ENCODE measurements at regions not wholly inside any gene's neighbourhood (a gene's known extent, or its start where the extent isn't known, plus 50 kb on each side); places are given as distances from the start of the nearest gene placed in this dataset.
"Not testable (repeated sequence)": the region's sequence is repeated elsewhere in the genome, so short reads cannot be mapped to it uniquely, and the experiment has no call there.

DNA sequence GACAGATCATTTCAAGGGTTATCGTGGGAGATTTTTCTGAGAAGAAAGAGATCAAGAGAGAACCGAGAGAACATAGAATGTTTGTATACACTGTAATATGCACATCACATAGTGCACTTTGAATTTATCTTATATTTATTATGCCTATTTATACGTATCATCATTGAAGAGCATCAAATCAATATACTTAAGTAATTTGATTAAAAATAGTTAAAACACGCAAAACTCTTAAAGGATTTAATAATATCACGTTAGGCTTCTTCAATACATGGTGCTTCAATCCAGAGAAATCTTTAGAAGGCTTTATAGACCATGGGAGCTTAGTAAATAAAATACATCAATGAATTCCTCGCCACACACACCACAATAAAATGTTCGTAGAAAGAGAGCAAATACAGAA is 139.5 kb upstream of the C11orf58 start:
- DNase-seq (ENCODE audit: low spot score in 2 of 2) = no peak
- Histone ChIP-seq H3K27me3 (ENCODE audit: low read depth) (no peaks in the 10 kb centered on the region), H3K9me3 (no peaks in the 10 kb centered on the region), H3K36me3 (replicated peaks) (no peaks in the 10 kb centered on the region), H3K4me3 (no peak overlapping the region), H3K4me1 (peaks cover 11% of the 10 kb centered on the region)
- in situ Hi-C loops (cut with MboI; ENCODE audit: low sequenced_read_pairs) = no loop called here

- Histone ChIP-seq H3K9me3 (no peaks in the 10 kb centered on the region), H3K27me3 (ENCODE audit: low read depth) (no peaks in the 10 kb centered on the region), H3K4me3 (no peak overlapping the region), H3K36me3 (replicated peaks) (no peaks in the 10 kb centered on the region), H3K4me1 (peaks cover 16% of the 10 kb centered on the region)
- in situ Hi-C loops (cut with MboI; ENCODE audit: low sequenced_read_pairs) = no loop called here
- no peak for DNase-seq (ENCODE audit: low spot score in 2 of 2)
These were observed 140.4 kb upstream of the C11orf58 start for GRCh38 chr11:16598032-16598431.

GRCh38 chr11:16596231-16596630 is 142.2 kb upstream of the C11orf58 start:
- Histone ChIP-seq H3K36me3 (replicated peaks) (no peaks in the 10 kb centered on the region), H3K27me3 (ENCODE audit: low read depth) (no peaks in the 10 kb centered on the region), H3K4me1 (peaks cover 16% of the 10 kb centered on the region), H3K9me3 (no peaks in the 10 kb centered on the region), H3K4me3 (no peak overlapping the region)
- in situ Hi-C loops (cut with MboI; ENCODE audit: low sequenced_read_pairs) = no loop called here
- no peak for DNase-seq (ENCODE audit: low spot score in 2 of 2)

DNA sequence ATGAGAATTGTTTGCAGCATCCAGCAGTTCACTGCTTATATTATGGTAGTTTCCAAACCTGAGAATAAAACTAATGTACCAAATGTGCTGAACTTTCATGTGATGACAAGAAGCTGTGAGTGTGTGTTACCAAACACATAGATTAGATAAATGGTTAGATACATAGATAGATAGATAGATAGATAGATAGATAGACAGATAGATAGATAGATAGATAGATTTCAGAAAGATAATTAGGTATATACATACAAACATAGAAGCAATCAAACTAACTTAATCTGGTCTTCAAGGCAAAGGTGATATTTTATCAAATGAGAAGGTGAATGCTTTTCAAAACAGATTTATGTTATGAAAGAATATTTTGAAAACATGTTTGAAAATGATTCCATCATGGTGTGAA is 147.3 kb upstream of the C11orf58 start:
- in situ Hi-C loops (cut with MboI; ENCODE audit: low sequenced_read_pairs) = no loop called here
- Histone ChIP-seq H3K27me3 (ENCODE audit: low read depth) (no peaks in the 10 kb centered on the region), H3K36me3 (replicated peaks) (no peaks in the 10 kb centered on the region), H3K4me3 (no peak overlapping the region), H3K9me3 (no peaks in the 10 kb centered on the region), H3K4me1 (peaks cover 9% of the 10 kb centered on the region)
- no peak for DNase-seq (ENCODE audit: low spot score in 2 of 2)

DNA sequence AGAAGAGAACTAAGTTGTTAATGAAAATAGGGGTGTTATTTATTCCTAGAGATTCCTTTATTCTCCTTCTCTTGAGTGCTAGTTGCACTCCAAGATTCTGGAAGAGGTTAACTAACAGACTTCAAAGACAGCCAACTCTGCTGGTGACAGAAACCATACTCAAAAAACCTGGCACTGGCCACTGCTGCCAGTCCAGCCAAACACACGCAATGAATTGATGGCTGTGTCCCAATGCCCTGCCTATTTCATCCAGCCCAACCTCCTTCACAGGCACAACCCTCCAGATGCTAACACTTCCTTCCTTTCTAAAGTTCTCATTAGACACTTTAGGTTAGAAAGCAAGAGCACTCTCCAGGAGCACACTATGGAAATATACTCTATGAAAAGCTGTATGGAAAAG is 150.8 kb upstream of the C11orf58 start:
- in situ Hi-C loops (cut with MboI; ENCODE audit: low sequenced_read_pairs) = no loop called here

DNA sequence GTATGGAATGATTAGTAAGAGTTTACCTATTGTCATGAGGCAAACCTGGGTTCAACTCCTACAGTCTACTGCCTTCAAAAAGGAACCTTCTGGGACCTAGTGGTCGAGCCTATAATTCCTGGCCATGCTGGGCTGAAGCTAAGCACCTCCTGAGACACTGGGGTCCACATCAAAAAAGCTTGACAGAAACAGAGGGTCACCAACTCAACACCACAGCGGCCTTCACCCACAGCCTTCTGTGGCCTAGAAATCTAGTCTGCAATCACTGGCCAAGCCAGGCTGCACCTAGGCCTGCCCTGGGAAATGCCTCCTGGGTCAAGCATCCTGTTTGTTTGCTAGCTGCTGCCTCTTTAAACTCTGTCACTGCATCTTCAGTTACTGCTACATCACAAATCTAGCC is 153.9 kb upstream of the C11orf58 start:
- H3K27me3 ChIP-seq (ENCODE audit: low read depth) = no peaks in the 10 kb centered on the region
- DNase-seq (ENCODE audit: low spot score in 2 of 2) = no peak
- H3K4me3 ChIP-seq = no peak overlapping the region
- in situ Hi-C loops (cut with MboI; ENCODE audit: low sequenced_read_pairs) = no loop called here
- no peaks in the 10 kb centered on the region for H3K9me3 ChIP-seq
- H3K4me1 ChIP-seq = no peaks in the 10 kb centered on the region
- no peaks in the 10 kb centered on the region for H3K36me3 ChIP-seq (replicated peaks)

More for the DNA sequence above, 150.8 kb upstream of the C11orf58 start:
- Histone ChIP-seq H3K9me3 (no peaks in the 10 kb centered on the region), H3K36me3 (replicated peaks) (no peaks in the 10 kb centered on the region), H3K4me3 (no peak overlapping the region), H3K4me1 (no peaks in the 10 kb centered on the region), H3K27me3 (ENCODE audit: low read depth) (no peaks in the 10 kb centered on the region)
- no peak for DNase-seq (ENCODE audit: low spot score in 2 of 2)

DNA sequence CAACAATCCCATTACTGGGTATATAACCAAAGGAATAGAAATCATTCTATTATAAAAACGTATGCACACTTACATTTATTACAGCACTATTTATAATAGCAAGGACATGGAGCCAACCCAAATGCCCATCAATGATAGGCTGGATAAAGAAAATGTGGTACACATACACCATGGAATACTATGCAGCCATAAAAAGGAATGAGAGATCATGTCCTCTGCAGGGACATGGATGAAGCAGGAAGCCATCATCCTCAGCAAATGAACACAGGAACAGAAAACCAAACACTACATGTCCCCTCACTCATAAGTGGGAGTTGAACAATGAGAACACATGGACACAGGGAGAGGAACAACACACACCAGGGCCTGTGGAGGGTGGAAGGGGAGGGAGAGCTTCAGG is 157.4 kb upstream of the C11orf58 start:
- DNase-seq (ENCODE audit: low spot score in 2 of 2); H3K4me1 ChIP-seq; H3K36me3 ChIP-seq (replicated peaks); H3K9me3 ChIP-seq; H3K27me3 ChIP-seq (ENCODE audit: low read depth); H3K4me3 ChIP-seq; in situ Hi-C loops (cut with MboI; ENCODE audit: low sequenced_read_pairs): not testable (repeated sequence)

- Histone ChIP-seq H3K27me3 (ENCODE audit: low read depth) (no peaks in the 10 kb centered on the region), H3K4me1 (peaks cover 8% of the 10 kb centered on the region), H3K4me3 (no peak overlapping the region), H3K36me3 (replicated peaks) (no peaks in the 10 kb centered on the region), H3K9me3 (peaks cover 2% of the 10 kb centered on the region; the same call in 1 of the 2 replicates)
- no peak for DNase-seq (ENCODE audit: low spot score in 2 of 2)
- in situ Hi-C loops (cut with MboI; ENCODE audit: low sequenced_read_pairs) = no loop called here
These were observed 161.0 kb upstream of the C11orf58 start for GRCh38 chr11:16577490-16577889.

DNA sequence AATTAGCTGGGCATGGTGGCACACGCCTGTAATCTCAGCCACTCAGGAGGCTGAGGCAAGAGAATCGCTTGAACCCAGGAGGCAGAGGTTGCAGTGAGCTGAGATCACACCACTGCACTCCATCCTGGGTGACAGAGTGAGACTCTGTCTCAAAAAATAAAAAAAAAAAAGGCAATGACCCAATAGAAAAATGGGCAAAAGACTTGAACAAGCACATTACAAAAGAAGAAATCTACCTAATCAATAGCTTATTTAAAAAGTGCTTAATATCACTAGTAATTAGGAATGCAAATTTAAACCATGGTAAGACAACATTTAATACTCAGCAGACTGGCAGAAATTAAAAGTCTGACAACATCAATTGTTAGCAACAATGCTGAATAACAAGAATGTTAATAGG is 163.6 kb upstream of the C11orf58 start:
- H3K27me3 ChIP-seq (ENCODE audit: low read depth); H3K4me3 ChIP-seq; H3K4me1 ChIP-seq; DNase-seq (ENCODE audit: low spot score in 2 of 2); H3K9me3 ChIP-seq; in situ Hi-C loops (cut with MboI; ENCODE audit: low sequenced_read_pairs); H3K36me3 ChIP-seq (replicated peaks): not testable (repeated sequence)

DNA sequence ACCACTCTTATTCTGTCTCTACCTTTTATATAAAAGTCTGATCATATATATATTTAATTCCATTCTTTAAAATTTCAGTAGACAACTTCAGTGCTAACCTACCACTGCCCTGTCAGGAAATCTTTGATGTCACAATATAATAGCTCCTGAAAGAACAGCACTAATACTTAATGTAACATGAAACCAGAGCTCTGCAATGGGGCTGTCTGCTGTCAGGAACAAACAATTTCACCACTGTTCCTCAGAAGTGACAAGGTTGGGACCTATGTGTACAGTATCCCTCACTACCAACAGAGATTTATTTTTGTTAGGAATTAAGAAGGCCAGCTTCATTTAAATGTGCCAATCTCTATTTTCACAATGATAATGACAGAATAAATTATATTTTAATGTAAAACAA is 165.5 kb upstream of the C11orf58 start:
- in situ Hi-C loops (cut with MboI; ENCODE audit: low sequenced_read_pairs) = no loop called here
- no peak for DNase-seq (ENCODE audit: low spot score in 2 of 2)

GRCh38 chr11:16561150-16561549 is 177.3 kb upstream of the C11orf58 start:
- no peaks in the 10 kb centered on the region for H3K36me3 ChIP-seq (replicated peaks)
- no peak for DNase-seq (ENCODE audit: low spot score in 2 of 2)
- no peaks in the 10 kb centered on the region for H3K27me3 ChIP-seq (ENCODE audit: low read depth)
- in situ Hi-C loops (cut with MboI; ENCODE audit: low sequenced_read_pairs) = no loop called here
- H3K4me1 ChIP-seq = no peaks in the 10 kb centered on the region
- no peak overlapping the region for H3K4me3 ChIP-seq
- H3K9me3 ChIP-seq = no peaks in the 10 kb centered on the region

More for the DNA sequence above, 165.5 kb upstream of the C11orf58 start:
- H3K9me3 ChIP-seq = peaks cover 2% of the 10 kb centered on the region; the same call in 1 of the 2 replicates
- H3K4me1 ChIP-seq = peaks cover 8% of the 10 kb centered on the region
- H3K27me3 ChIP-seq (ENCODE audit: low read depth) = no peaks in the 10 kb centered on the region
- H3K36me3 ChIP-seq (replicated peaks) = no peaks in the 10 kb centered on the region
- H3K4me3 ChIP-seq = no peak overlapping the region

GRCh38 chr11:16558494-16558893 is 180.0 kb upstream of the C11orf58 start:
- in situ Hi-C loops (cut with MboI; ENCODE audit: low sequenced_read_pairs) = no loop called here
- H3K27me3 ChIP-seq (ENCODE audit: low read depth) = no peaks in the 10 kb centered on the region
- H3K4me1 ChIP-seq = no peaks in the 10 kb centered on the region
- no peaks in the 10 kb centered on the region for H3K9me3 ChIP-seq
- no peaks in the 10 kb centered on the region for H3K36me3 ChIP-seq (replicated peaks)
- no peak overlapping the region for H3K4me3 ChIP-seq
- no peak for DNase-seq (ENCODE audit: low spot score in 2 of 2)

DNA sequence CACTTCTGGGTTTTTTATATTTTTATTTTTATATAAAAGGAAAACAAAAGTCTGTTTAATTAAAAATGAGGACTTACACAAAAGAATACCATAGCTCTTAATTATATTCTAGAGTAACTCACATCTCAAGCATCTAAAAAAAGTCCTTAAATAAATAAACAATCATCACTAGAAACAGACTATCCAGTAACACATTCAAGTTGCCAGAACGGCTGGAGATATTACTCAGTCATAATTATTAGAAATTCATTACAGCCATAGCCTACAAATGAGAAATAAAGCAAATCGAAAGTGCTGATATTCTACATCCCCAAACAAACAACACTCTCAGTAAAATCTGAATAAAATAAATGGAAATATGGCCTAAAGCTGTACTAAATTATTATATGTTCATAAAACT is 182.5 kb upstream of the C11orf58 start:
- no peaks in the 10 kb centered on the region for H3K36me3 ChIP-seq (replicated peaks)
- H3K9me3 ChIP-seq = no peaks in the 10 kb centered on the region
- no peak for DNase-seq (ENCODE audit: low spot score in 2 of 2)
- H3K4me1 ChIP-seq = no peaks in the 10 kb centered on the region
- in situ Hi-C loops (cut with MboI; ENCODE audit: low sequenced_read_pairs) = no loop called here
- H3K27me3 ChIP-seq (ENCODE audit: low read depth) = no peaks in the 10 kb centered on the region
- no peak overlapping the region for H3K4me3 ChIP-seq

GRCh38 chr11:16554361-16554760 is 184.1 kb upstream of the C11orf58 start:
- DNase-seq (ENCODE audit: low spot score in 2 of 2) = no peak
- H3K9me3 ChIP-seq = no peaks in the 10 kb centered on the region
- no peaks in the 10 kb centered on the region for H3K27me3 ChIP-seq (ENCODE audit: low read depth)
- no peak overlapping the region for H3K4me3 ChIP-seq
- H3K4me1 ChIP-seq = no peaks in the 10 kb centered on the region
- in situ Hi-C loops (cut with MboI; ENCODE audit: low sequenced_read_pairs) = no loop called here
- H3K36me3 ChIP-seq (replicated peaks) = no peaks in the 10 kb centered on the region

- no peaks in the 10 kb centered on the region; the same call in none of the 2 replicates for H3K9me3 ChIP-seq
These were observed 190.6 kb upstream of the C11orf58 start for GRCh38 chr11:16547879-16548278.

More at GRCh38 chr11:16547879-16548278, 190.6 kb upstream of the C11orf58 start:
- H3K4me3 ChIP-seq = no peak overlapping the region
- in situ Hi-C loops (cut with MboI; ENCODE audit: low sequenced_read_pairs) = no loop called here
- H3K4me1 ChIP-seq = 0 out of 2 replicates have a peak, but pooled peaks cover 3% of the 10 kb centered on the region
- no peaks in the 10 kb centered on the region for H3K36me3 ChIP-seq (replicated peaks)
- no peak for DNase-seq (ENCODE audit: low spot score in 2 of 2)
- no peaks in the 10 kb centered on the region for H3K27me3 ChIP-seq (ENCODE audit: low read depth)

All from HAP-1 (cell line).